ENCODE measurements at regions not wholly inside any gene's neighbourhood (a gene's known extent, or its start where the extent isn't known, plus 50 kb on each side); places are given as distances from the start of the nearest gene placed in this dataset.

GRCh38 chr4:57324673-57325307 lies 214.6 kb upstream of the IGFBP7 start (continued):
- TF ChIP-seq ZNF782 (CRISPR knock-in tag; IDR thresholded peaks at IDR 0.05; ENCODE audit: borderline replicate concordance): no peak
- TF ChIP-seq SP140L (CRISPR knock-in tag; IDR thresholded peaks at IDR 0.05; ENCODE audit: borderline replicate concordance): no peak
- no peak for TF ChIP-seq MAX (IDR thresholded peaks at IDR 0.05)
- TF ChIP-seq ZNF530 (CRISPR knock-in tag; IDR thresholded peaks at IDR 0.05; ENCODE audit: low read depth): no peak
- no peak for TF ChIP-seq HMGXB3 (CRISPR knock-in tag; IDR thresholded peaks at IDR 0.05; ENCODE audit: borderline replicate concordance)
- no peak for TF ChIP-seq ZNF253 (CRISPR knock-in tag; IDR thresholded peaks at IDR 0.05; ENCODE audit: borderline replicate concordance)

DNA sequence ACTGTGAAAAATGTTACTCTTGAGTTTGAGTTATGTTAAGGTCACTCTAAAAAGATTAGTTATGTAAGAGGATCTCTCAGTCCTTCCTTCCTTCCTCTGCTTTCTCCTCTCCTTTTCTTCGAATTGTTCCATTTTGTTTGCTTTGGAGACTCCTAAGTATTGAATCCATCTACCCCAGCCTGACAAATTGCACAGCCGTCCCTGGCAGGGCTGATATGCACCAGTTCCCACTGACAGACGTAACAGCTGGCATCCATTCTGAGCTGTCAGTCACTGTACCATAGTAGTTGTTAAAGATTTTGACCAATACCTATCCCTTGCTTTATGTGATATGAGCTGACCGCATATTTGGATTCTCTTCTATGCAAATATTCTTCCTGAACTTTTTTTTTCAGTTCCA lies 210.7 kb upstream of the IGFBP7 start:
- no peak overlapping the region for H3K9ac ChIP-seq (ENCODE audit: insufficient read depth, low read depth, low read length)
- intact Hi-C loops (cut with micrococcal nuclease; ENCODE audit: unreplicated experiment) (no loop called here), in situ Hi-C loops (cut with HindIII; ENCODE audit: extremely low pct_ligation_motif_present, low pct_unique_long_range_greater_than_20kb) (no loop called here)
- no peaks in the 10 kb centered on the region for H3K36me3 ChIP-seq (replicated peaks in 1 of 2; ENCODE audit: control insufficient read depth in 1 of 2, insufficient read depth in 2 of 2, low read length in 2 of 2)
- H2AFZ ChIP-seq (ENCODE audit: low read length): no peak overlapping the region
- BruUV-seq (replicated peaks): no TSS peak
- H3K27ac ChIP-seq (ENCODE audit: extremely low read length, insufficient read depth, low read length): no peak overlapping the region
- ChIA-PET CTCF (ENCODE audit: low intra/inter-chr PET ratio, low total read pairs) (no interaction called here), POLR2A (no interaction called here)
- H3K79me2 ChIP-seq (ENCODE audit: insufficient read depth, low read length): no peaks in the 10 kb centered on the region
- no peak overlapping the region for H3K4me3 ChIP-seq (replicated peaks in 1 of 3; ENCODE audit: insufficient read depth in 1 of 3, low read depth in 2 of 3, low read length in 3 of 3)
- no peak overlapping the region for H3K4me2 ChIP-seq (ENCODE audit: low read depth, low read length)
- no peaks in the 10 kb centered on the region for H3K27me3 ChIP-seq (ENCODE audit: control insufficient read depth in 1 of 2, insufficient read depth in 2 of 2, low read length in 2 of 2)
- FAIRE-seq: no peak
- no peak for ATAC-seq
- no peaks in the 10 kb centered on the region for H3K9me3 ChIP-seq (ENCODE audit: low read length)
- WGBS (ENCODE audit: low lambda C conversion rate): 2% methylated on average over 4 of the region's 4 CpGs
- no peaks in the 10 kb centered on the region for H3K4me1 ChIP-seq (ENCODE audit: insufficient read depth, low read length)
- TF ChIP-seq ZNF737 (CRISPR knock-in tag; IDR thresholded peaks at IDR 0.05; ENCODE audit: borderline replicate concordance): no peak
- TF ChIP-seq, protein P1, sequence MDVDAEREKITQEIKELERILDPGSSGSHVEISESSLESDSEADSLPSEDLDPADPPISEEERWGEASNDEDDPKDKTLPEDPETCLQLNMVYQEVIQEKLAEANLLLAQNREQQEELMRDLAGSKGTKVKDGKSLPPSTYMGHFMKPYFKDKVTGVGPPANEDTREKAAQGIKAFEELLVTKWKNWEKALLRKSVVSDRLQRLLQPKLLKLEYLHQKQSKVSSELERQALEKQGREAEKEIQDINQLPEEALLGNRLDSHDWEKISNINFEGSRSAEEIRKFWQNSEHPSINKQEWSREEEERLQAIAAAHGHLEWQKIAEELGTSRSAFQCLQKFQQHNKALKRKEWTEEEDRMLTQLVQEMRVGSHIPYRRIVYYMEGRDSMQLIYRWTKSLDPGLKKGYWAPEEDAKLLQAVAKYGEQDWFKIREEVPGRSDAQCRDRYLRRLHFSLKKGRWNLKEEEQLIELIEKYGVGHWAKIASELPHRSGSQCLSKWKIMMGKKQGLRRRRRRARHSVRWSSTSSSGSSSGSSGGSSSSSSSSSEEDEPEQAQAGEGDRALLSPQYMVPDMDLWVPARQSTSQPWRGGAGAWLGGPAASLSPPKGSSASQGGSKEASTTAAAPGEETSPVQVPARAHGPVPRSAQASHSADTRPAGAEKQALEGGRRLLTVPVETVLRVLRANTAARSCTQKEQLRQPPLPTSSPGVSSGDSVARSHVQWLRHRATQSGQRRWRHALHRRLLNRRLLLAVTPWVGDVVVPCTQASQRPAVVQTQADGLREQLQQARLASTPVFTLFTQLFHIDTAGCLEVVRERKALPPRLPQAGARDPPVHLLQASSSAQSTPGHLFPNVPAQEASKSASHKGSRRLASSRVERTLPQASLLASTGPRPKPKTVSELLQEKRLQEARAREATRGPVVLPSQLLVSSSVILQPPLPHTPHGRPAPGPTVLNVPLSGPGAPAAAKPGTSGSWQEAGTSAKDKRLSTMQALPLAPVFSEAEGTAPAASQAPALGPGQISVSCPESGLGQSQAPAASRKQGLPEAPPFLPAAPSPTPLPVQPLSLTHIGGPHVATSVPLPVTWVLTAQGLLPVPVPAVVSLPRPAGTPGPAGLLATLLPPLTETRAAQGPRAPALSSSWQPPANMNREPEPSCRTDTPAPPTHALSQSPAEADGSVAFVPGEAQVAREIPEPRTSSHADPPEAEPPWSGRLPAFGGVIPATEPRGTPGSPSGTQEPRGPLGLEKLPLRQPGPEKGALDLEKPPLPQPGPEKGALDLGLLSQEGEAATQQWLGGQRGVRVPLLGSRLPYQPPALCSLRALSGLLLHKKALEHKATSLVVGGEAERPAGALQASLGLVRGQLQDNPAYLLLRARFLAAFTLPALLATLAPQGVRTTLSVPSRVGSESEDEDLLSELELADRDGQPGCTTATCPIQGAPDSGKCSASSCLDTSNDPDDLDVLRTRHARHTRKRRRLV (CRISPR knock-in tag; IDR thresholded peaks at IDR 0.05): no peak
- TF ChIP-seq ZBTB38 (CRISPR knock-in tag; IDR thresholded peaks at IDR 0.05): no peak
- no peak for TF ChIP-seq ZNF546 (CRISPR knock-in tag; conservative IDR thresholded peaks at IDR 0.05)
- H4K20me1 ChIP-seq (ENCODE audit: insufficient read depth, low read length): no peaks in the 10 kb centered on the region
- no peak for DNase-seq (ENCODE audit: low spot score)

Measured in HepG2 (cell line).